GM10266 (cell line): ENCODE measurements at regions not wholly inside any gene's neighbourhood (a gene's known extent, or its start where the extent isn't known, plus 50 kb on each side); places are given as distances from the start of the nearest gene placed in this dataset.

Experiments used
- DNase-seq: peaks from one replicate; pipeline ENCODE4 v3.0.0; 2012; ENCODE audit errors: extremely low spot score
- CTCF ChIP-seq: IDR thresholded peaks from 2 replicates; pipeline ENCODE4 v1.5.1; 2012; ENCODE audit warnings: mild to moderate bottlenecking, low read depth; ENCODE audit not compliant: control insufficient read depth, insufficient read depth; ENCODE audit errors: missing control alignments

- no peak for DNase-seq
- TF ChIP-seq CTCF: no peak
Measured at GRCh38 chr4:20037745-20038144, 214.0 kb upstream of the SLIT2 start.

GRCh38 chr4:20030108-20030507 is 221.6 kb upstream of the SLIT2 start:
- no peak for DNase-seq
- TF ChIP-seq CTCF: no peak

- DNase-seq: no peak
- TF ChIP-seq CTCF: no peak
Measured at GRCh38 chr4:20028645-20029044, 223.1 kb upstream of the SLIT2 start.

GRCh38 chr4:20026456-20026855 is 225.2 kb upstream of the SLIT2 start:
- no peak for DNase-seq
- no peak for TF ChIP-seq CTCF

GRCh38 chr4:20022471-20022870 is 229.2 kb upstream of the SLIT2 start:
- no peak for TF ChIP-seq CTCF
- no peak for DNase-seq

- no peak for DNase-seq
- no peak for TF ChIP-seq CTCF
Measured at GRCh38 chr4:20020056-20020455, 231.6 kb upstream of the SLIT2 start.

GRCh38 chr4:20019310-20020015 is 232.2 kb upstream of the SLIT2 start:
- TF ChIP-seq CTCF: no peak
- DNase-seq: no peak
